Upper lobe of left lung (tissue), 6 donors: ENCODE measurements at regions not wholly inside any gene's neighbourhood (a gene's known extent, or its start where the extent isn't known, plus 50 kb on each side); places are given as distances from the start of the nearest gene placed in this dataset.
"Not testable (repeated sequence)": the region's sequence is repeated elsewhere in the genome, so short reads cannot be mapped to it uniquely, and the experiment has no call there.

Experiments
- ATAC-seq, 2 donors: fragments of 200-7000 bp; cut with Tn5 transposase; one replicate each; pipeline ENCODE4 v1.9.1; 2022; ENCODE audit warnings: mild to moderate bottlenecking in 2 of 2, moderate library complexity in 2 of 2; ENCODE audit not compliant: low FRiP score in 2 of 2
- DNase-seq, 2 donors: peaks; one replicate each; pipeline ENCODE4 v3.0.0-alpha.2; 2019 to 2020
- H3K27ac ChIP-seq, 4 donors: fragments of 200-600 bp; sonication (generic); one replicate each; pipeline ENCODE4 v1.5.1; 2016 to 2019
- H3K27me3 ChIP-seq, 4 donors: fragments of 200-600 bp; sonication (generic); one replicate each; pipeline ENCODE4 v1.5.1; 2017 to 2019
- H3K36me3 ChIP-seq, 4 donors: fragments of 200-600 bp; sonication (generic); one replicate each; pipeline ENCODE4 v1.5.1; 2016 to 2019
- H3K4me1 ChIP-seq, 4 donors: fragments of 200-600 bp; sonication (generic); one replicate each; pipeline ENCODE4 v1.5.1; 2018 to 2019
- H3K4me3 ChIP-seq, 4 donors: fragments of 200-600 bp; sonication (generic); one replicate each; pipeline ENCODE4 v1.5.1; 2017 to 2019; ENCODE audit warnings: mild to moderate bottlenecking in 2 of 4, moderate library complexity in 1 of 4
- H3K9me3 ChIP-seq, 4 donors: fragments of 200-600 bp; sonication (generic); one replicate each; pipeline ENCODE4 v1.5.1; 2018 to 2019
- EP300 ChIP-seq, 4 donors: sonication (generic); formaldehyde crosslinking; IDR thresholded peaks; one replicate each; pipeline ENCODE4 v1.5.1; 2017; ENCODE audit warnings: antibody characterized with exemption in 4 of 4, control low read depth in 2 of 4
- POLR2A ChIP-seq, 4 donors: fragments of 450-650 bp; IDR thresholded peaks; one replicate each; pipeline ENCODE4 v1.5.1; 2016 to 2017; ENCODE audit warnings: antibody characterized with exemption in 4 of 4, mild to moderate bottlenecking in 2 of 4
- POLR2AphosphoS5 ChIP-seq, 2 donors: sonication (generic); formaldehyde crosslinking; IDR thresholded peaks; one replicate each; pipeline ENCODE4 v1.5.1; 2017; ENCODE audit warnings: antibody characterized with exemption in 2 of 2
- WGBS, 2 donors: methylation state at CpG; one replicate each; pipeline ENCODE4 v1.1.5; 2017 to 2018; 5-methylcytosine and 5-hydroxymethylcytosine counted together
- TF ChIP-seq, protein P1 (sequence below), 6 experiments: fragments of 450-650 bp in 4 of 6; fragments of 200-600 bp in 2 of 6; sonication (generic) in 2 of 6; IDR thresholded peaks; one replicate each; pipeline ENCODE4 v1.5.1; 2016 to 2019; ENCODE audit warnings: antibody characterized with exemption in 6 of 6
- donor health status: DM: no; HTN: no; CAD: no; lungs with moderate emphysema.
- donor health status: DM: no; HTN: yes; CAD: no; lungs with severe emphysema.

DNA sequence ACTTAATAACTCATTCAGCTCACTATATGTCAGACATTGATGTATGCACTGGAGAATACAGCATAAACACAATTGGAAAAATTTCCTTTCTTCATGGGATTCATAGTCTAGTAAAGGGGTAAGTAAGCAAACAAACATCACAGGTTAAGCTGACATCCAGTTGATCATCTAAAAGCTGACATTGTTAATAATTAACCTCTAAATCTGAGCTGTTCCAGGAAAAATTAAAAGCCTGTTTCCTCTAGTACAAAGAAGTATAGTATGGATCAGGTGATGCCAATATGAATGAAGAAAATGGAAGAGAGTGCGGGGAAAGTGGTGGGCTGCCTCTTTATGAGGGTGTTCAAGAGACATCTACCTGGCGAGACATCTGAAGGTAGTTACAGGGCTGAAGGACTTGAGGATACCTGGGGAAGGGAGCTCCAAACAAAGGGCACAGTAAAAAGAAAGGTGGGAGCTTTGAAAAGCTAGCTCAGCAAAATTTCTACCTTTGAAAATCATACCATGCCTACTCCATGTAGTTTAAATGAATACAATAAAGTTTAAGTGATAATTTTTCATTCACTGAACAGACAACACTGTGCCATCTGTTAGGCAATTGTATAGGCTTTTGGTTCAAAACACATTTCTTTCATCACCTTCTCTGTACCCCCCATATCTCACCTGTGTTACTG, 619.3 kb downstream of the TRIB2 start:
- ATAC-seq (no peak), DNase-seq (no peak)
- no peaks in the 10 kb centered on the region for H3K4me1 ChIP-seq
- no peaks in the 10 kb centered on the region for H3K9me3 ChIP-seq
- no peaks in the 10 kb centered on the region for H3K36me3 ChIP-seq
- H3K4me3 ChIP-seq, result no peak overlapping the region
- H3K27ac ChIP-seq, result no peak overlapping the region
- H3K27me3 ChIP-seq, result no peaks in the 10 kb centered on the region
- TF ChIP-seq EP300 (IDR thresholded peaks at IDR 0.05), result no peak
- TF ChIP-seq, protein P1, sequence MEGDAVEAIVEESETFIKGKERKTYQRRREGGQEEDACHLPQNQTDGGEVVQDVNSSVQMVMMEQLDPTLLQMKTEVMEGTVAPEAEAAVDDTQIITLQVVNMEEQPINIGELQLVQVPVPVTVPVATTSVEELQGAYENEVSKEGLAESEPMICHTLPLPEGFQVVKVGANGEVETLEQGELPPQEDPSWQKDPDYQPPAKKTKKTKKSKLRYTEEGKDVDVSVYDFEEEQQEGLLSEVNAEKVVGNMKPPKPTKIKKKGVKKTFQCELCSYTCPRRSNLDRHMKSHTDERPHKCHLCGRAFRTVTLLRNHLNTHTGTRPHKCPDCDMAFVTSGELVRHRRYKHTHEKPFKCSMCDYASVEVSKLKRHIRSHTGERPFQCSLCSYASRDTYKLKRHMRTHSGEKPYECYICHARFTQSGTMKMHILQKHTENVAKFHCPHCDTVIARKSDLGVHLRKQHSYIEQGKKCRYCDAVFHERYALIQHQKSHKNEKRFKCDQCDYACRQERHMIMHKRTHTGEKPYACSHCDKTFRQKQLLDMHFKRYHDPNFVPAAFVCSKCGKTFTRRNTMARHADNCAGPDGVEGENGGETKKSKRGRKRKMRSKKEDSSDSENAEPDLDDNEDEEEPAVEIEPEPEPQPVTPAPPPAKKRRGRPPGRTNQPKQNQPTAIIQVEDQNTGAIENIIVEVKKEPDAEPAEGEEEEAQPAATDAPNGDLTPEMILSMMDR (IDR thresholded peaks at IDR 0.05), result no peak
- TF ChIP-seq POLR2A (IDR thresholded peaks at IDR 0.05), result no peak
- no peak for TF ChIP-seq POLR2AphosphoS5 (IDR thresholded peaks at IDR 0.05)
- 83 to 84% methylated on average over 2 of the region's 2 CpGs for WGBS, 2 donors

DNA sequence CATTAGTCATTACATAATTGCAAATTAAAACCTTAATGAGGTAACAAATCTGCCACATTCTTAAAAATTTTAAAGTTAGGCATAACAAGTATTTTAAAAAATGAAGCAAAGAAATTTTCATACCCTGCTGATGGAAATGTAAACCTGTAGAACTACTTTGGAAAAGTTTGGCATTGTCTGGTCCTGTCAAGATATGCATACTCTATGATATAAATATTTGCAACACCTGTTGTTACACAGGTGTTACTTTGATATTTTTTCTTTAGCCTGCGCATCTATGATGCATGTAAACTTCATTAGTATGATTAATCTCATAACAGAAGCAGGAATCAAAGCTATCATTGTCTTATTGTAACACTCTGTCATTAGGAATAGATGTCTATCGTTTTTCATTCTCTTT, 634.3 kb downstream of the TRIB2 start:
- DNase-seq (no peak), ATAC-seq (no peak)
- TF ChIP-seq, protein P1 (IDR thresholded peaks at IDR 0.05), result no peak
- no peak for TF ChIP-seq POLR2A (IDR thresholded peaks at IDR 0.05)
- no peak for TF ChIP-seq POLR2AphosphoS5 (IDR thresholded peaks at IDR 0.05)
- TF ChIP-seq EP300 (IDR thresholded peaks at IDR 0.05), result no peak
- Histone ChIP-seq H3K27ac (no peak overlapping the region), H3K4me1 (no peaks in the 10 kb centered on the region), H3K9me3 (no peaks in the 10 kb centered on the region), H3K4me3 (no peak overlapping the region), H3K27me3 (no peaks in the 10 kb centered on the region), H3K36me3 (no peaks in the 10 kb centered on the region)
- 76 to 86% methylated on average over 2 of the region's 2 CpGs for WGBS, 2 donors

DNA sequence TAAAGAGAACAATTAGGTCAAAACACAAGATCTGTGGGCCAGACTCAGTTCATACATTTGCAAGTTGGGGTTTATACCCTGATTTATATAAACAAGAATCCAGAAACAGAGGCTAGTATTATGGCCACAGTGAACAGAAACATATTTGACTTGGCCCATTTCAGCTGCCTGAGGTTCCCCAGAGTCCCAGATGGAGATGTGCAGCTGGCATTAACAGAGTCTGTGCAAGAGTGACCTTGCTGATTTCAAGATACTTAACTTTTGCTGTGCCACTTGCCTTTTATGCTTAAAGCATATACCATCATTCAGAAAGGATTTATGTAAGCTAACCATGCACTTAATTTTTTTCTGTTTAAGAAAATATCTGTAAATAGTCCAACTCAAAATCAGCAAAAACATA, 636.3 kb downstream of the TRIB2 start:
- no peak overlapping the region for H3K27ac ChIP-seq
- TF ChIP-seq, protein P1 (IDR thresholded peaks at IDR 0.05), result no peak
- TF ChIP-seq POLR2AphosphoS5 (IDR thresholded peaks at IDR 0.05) (no peak), EP300 (IDR thresholded peaks at IDR 0.05) (no peak), POLR2A (IDR thresholded peaks at IDR 0.05) (no peak)
- ATAC-seq, result no peak
- DNase-seq, result no peak
- no peak overlapping the region for H3K4me3 ChIP-seq
- no peaks in the 10 kb centered on the region for H3K27me3 ChIP-seq
- no peaks in the 10 kb centered on the region for H3K4me1 ChIP-seq
- no peaks in the 10 kb centered on the region for H3K36me3 ChIP-seq
- H3K9me3 ChIP-seq, result no peaks in the 10 kb centered on the region

DNA sequence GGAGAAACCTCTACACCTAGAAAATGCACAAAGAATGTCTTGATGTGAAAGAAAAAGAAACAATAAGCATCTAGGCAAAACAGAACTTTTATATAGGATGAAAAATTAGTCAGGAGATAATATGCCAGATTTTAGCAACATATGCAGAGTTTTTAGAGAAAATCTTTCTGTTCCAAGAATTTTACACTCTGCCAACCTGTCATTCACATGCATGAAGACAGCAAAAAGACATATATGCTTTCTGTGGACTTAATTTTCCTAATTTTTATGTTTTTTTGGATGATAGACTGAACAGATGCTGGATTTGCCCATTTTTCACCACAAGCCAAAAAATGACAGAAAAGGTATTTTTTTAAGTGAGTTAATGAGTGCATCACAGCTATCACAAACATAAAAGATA, 637.3 kb downstream of the TRIB2 start:
- TF ChIP-seq POLR2AphosphoS5 (IDR thresholded peaks at IDR 0.05), result no peak
- TF ChIP-seq, protein P1 (IDR thresholded peaks at IDR 0.05), result no peak
- no peak for TF ChIP-seq POLR2A (IDR thresholded peaks at IDR 0.05)
- TF ChIP-seq EP300 (IDR thresholded peaks at IDR 0.05), result no peak
- Histone ChIP-seq H3K27ac (no peak overlapping the region), H3K4me1 (no peaks in the 10 kb centered on the region), H3K27me3 (no peaks in the 10 kb centered on the region), H3K36me3 (no peaks in the 10 kb centered on the region), H3K4me3 (no peak overlapping the region), H3K9me3 (no peaks in the 10 kb centered on the region)
- DNase-seq (no peak), ATAC-seq (no peak)

DNA sequence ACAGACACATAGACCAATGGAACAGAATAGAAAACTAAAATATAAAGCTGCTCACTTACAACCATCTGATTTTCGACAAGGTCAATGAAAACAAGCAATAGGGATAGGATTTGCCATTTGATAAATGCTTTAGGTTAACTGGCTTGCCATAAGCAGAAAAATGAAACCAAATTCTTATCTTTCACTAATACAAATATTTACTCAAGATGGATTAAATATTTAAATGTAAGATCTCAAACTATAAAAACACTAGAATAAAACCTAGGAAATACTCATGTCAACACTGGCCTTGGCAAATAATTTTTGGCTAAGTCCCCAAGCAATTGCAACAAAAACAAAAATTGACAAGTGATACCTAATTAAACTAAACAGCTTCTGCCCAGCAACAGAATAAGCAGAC, 665.2 kb downstream of the TRIB2 start:
- 8 to 32% methylated on average over 1 of the region's 1 CpG for WGBS, 2 donors
- H3K9me3 ChIP-seq, ATAC-seq, H3K4me1 ChIP-seq, H3K27ac ChIP-seq, H3K4me3 ChIP-seq, DNase-seq, H3K27me3 ChIP-seq, H3K36me3 ChIP-seq: not testable (repeated sequence)

DNA sequence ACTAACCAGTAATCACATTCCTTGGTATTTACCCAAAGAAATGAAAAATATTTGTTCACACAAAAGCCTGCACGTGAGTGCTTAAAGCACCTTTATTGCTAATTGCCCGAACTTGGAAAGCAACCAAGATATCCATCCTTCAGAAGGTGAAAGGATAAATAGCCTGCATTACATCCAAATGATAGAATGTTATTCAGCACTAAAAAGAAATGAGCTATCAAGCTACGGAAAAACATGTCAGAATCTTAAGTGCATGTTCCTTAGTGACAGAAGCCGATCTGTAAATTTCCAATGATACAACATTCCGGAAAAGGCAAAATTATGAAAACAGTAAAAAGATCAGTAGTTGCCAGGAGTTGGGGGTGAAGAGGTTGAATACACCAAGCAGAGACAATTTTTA, 672.4 kb downstream of the TRIB2 start:
- H3K27me3 ChIP-seq, DNase-seq, H3K9me3 ChIP-seq, H3K27ac ChIP-seq, H3K4me3 ChIP-seq, H3K4me1 ChIP-seq, H3K36me3 ChIP-seq, ATAC-seq: not testable (repeated sequence)
- 84 to 89% methylated on average over 5 of the region's 5 CpGs for WGBS, 2 donors
